WTC11 (cell line): ENCODE measurements at regions not wholly inside any gene's neighbourhood (a gene's known extent, or its start where the extent isn't known, plus 50 kb on each side); places are given as distances from the start of the nearest gene placed in this dataset.

Experiments
- ZNF396 ChIP-seq: fragments of 250-450 bp; sonication (Bioruptor Pico); IDR thresholded peaks from 2 replicates; pipeline ENCODE4 v1.8.0; 2021; ENCODE audit warnings: mild to moderate bottlenecking, moderate library complexity, borderline replicate concordance
- TF ChIP-seq, protein P1 (sequence below): fragments of 200-600 bp; IDR thresholded peaks from 2 replicates; pipeline ENCODE4 v1.8.0; 2022; ENCODE audit warnings: antibody characterized with exemption
- TF ChIP-seq, protein P2 (sequence below): sonication (generic); formaldehyde crosslinking; IDR thresholded peaks from 2 replicates; pipeline ENCODE4 v1.8.0; 2023; ENCODE audit warnings: missing genetic modification reagents, mild to moderate bottlenecking, borderline replicate concordance

DNA sequence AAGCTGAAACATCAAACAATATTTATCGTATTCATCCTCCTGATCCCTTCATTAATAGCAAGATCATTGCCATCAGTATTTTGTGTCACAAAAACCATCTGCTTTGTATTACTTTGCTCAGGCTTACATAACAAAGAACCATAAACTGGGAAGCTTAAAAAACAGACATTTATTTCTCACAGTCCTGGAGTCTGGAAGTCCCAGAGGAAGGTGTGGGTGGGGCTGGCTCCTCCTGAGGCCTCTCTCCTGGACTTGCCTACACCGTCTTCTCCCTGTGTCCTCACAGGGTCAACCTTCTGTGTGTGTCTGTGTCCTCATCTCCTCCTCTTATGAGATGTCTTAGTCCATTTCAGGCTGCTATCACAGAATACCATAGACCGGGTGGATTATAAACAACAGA is 61.3 kb upstream of the MXRA5 start:
- TF ChIP-seq, protein P1, sequence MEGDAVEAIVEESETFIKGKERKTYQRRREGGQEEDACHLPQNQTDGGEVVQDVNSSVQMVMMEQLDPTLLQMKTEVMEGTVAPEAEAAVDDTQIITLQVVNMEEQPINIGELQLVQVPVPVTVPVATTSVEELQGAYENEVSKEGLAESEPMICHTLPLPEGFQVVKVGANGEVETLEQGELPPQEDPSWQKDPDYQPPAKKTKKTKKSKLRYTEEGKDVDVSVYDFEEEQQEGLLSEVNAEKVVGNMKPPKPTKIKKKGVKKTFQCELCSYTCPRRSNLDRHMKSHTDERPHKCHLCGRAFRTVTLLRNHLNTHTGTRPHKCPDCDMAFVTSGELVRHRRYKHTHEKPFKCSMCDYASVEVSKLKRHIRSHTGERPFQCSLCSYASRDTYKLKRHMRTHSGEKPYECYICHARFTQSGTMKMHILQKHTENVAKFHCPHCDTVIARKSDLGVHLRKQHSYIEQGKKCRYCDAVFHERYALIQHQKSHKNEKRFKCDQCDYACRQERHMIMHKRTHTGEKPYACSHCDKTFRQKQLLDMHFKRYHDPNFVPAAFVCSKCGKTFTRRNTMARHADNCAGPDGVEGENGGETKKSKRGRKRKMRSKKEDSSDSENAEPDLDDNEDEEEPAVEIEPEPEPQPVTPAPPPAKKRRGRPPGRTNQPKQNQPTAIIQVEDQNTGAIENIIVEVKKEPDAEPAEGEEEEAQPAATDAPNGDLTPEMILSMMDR: no peak
- no peak for TF ChIP-seq ZNF396 (CRISPR knock-in tag)
- TF ChIP-seq, protein P2, sequence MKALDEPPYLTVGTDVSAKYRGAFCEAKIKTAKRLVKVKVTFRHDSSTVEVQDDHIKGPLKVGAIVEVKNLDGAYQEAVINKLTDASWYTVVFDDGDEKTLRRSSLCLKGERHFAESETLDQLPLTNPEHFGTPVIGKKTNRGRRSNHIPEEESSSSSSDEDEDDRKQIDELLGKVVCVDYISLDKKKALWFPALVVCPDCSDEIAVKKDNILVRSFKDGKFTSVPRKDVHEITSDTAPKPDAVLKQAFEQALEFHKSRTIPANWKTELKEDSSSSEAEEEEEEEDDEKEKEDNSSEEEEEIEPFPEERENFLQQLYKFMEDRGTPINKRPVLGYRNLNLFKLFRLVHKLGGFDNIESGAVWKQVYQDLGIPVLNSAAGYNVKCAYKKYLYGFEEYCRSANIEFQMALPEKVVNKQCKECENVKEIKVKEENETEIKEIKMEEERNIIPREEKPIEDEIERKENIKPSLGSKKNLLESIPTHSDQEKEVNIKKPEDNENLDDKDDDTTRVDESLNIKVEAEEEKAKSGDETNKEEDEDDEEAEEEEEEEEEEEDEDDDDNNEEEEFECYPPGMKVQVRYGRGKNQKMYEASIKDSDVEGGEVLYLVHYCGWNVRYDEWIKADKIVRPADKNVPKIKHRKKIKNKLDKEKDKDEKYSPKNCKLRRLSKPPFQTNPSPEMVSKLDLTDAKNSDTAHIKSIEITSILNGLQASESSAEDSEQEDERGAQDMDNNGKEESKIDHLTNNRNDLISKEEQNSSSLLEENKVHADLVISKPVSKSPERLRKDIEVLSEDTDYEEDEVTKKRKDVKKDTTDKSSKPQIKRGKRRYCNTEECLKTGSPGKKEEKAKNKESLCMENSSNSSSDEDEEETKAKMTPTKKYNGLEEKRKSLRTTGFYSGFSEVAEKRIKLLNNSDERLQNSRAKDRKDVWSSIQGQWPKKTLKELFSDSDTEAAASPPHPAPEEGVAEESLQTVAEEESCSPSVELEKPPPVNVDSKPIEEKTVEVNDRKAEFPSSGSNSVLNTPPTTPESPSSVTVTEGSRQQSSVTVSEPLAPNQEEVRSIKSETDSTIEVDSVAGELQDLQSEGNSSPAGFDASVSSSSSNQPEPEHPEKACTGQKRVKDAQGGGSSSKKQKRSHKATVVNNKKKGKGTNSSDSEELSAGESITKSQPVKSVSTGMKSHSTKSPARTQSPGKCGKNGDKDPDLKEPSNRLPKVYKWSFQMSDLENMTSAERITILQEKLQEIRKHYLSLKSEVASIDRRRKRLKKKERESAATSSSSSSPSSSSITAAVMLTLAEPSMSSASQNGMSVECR (CRISPR knock-in tag): no peak
